ENCODE measurements at regions not wholly inside any gene's neighbourhood (a gene's known extent, or its start where the extent isn't known, plus 50 kb on each side); places are given as distances from the start of the nearest gene placed in this dataset.

- H3K27ac ChIP-seq (ENCODE audit: low read depth, low read length): no peak overlapping the region
- H2AFZ ChIP-seq (ENCODE audit: low read depth, low read length, severe bottlenecking): no peak overlapping the region
- H3K4me2 ChIP-seq (ENCODE audit: low read depth, low read length, poor library complexity, severe bottlenecking): no peak overlapping the region
- H4K20me1 ChIP-seq (ENCODE audit: low read depth, low read length): no peaks in the 10 kb centered on the region
- no peaks in the 10 kb centered on the region for H3K9me2 ChIP-seq (replicated peaks; ENCODE audit: insufficient read depth, low read length)
- TF ChIP-seq EZH2phosphoT487 (conservative IDR thresholded peaks at IDR 0.05; ENCODE audit: low read length) (no peak), CTCF (IDR thresholded peaks at IDR 0.05; ENCODE audit: insufficient read depth, low read length, poor library complexity, severe bottlenecking) (no peak)
- no peaks in the 10 kb centered on the region for H3K36me3 ChIP-seq (ENCODE audit: low read length)
- H3K27me3 ChIP-seq (ENCODE audit: low read length): no peaks in the 10 kb centered on the region
- H3K9ac ChIP-seq (ENCODE audit: low read length): no peak overlapping the region
- H3K4me3 ChIP-seq (ENCODE audit: insufficient read depth, low read length, poor library complexity, severe bottlenecking): no peak overlapping the region
- H3K79me2 ChIP-seq (ENCODE audit: insufficient read depth, low read length): no peaks in the 10 kb centered on the region
- no peaks in the 10 kb centered on the region for H3K9me3 ChIP-seq (ENCODE audit: insufficient read depth, low read length)
- H3F3A ChIP-seq (ENCODE audit: insufficient read depth): no peaks in the 10 kb centered on the region
Observed at GRCh38 chr7:91556956-91557650, 292.9 kb downstream of the FZD1 start.

- H3F3A ChIP-seq (ENCODE audit: insufficient read depth): no peaks in the 10 kb centered on the region
- no peak overlapping the region for H3K9ac ChIP-seq (ENCODE audit: low read length)
- TF ChIP-seq CTCF (IDR thresholded peaks at IDR 0.05; ENCODE audit: insufficient read depth, low read length, poor library complexity, severe bottlenecking) (no peak), EZH2phosphoT487 (conservative IDR thresholded peaks at IDR 0.05; ENCODE audit: low read length) (no peak)
- no peaks in the 10 kb centered on the region for H3K27me3 ChIP-seq (ENCODE audit: low read length)
- H3K4me2 ChIP-seq (ENCODE audit: low read depth, low read length, poor library complexity, severe bottlenecking): no peak overlapping the region
- H4K20me1 ChIP-seq (ENCODE audit: low read depth, low read length): no peaks in the 10 kb centered on the region
- H3K9me2 ChIP-seq (replicated peaks; ENCODE audit: insufficient read depth, low read length): no peaks in the 10 kb centered on the region
- no peak overlapping the region for H2AFZ ChIP-seq (ENCODE audit: low read depth, low read length, severe bottlenecking)
- no peak overlapping the region for H3K4me3 ChIP-seq (ENCODE audit: insufficient read depth, low read length, poor library complexity, severe bottlenecking)
- no peaks in the 10 kb centered on the region for H3K79me2 ChIP-seq (ENCODE audit: insufficient read depth, low read length)
- H3K9me3 ChIP-seq (ENCODE audit: insufficient read depth, low read length): no peaks in the 10 kb centered on the region
- H3K27ac ChIP-seq (ENCODE audit: low read depth, low read length): no peak overlapping the region
- no peaks in the 10 kb centered on the region for H3K36me3 ChIP-seq (ENCODE audit: low read length)
Observed at GRCh38 chr7:91557789-91558404, 293.7 kb downstream of the FZD1 start.

GRCh38 chr7:91559947-91560346, 295.7 kb downstream of the FZD1 start:
- TF ChIP-seq EZH2phosphoT487 (conservative IDR thresholded peaks at IDR 0.05; ENCODE audit: low read length) (no peak), CTCF (IDR thresholded peaks at IDR 0.05; ENCODE audit: insufficient read depth, low read length, poor library complexity, severe bottlenecking) (no peak)
- no peak overlapping the region for H3K9ac ChIP-seq (ENCODE audit: low read length)
- H3K27me3 ChIP-seq (ENCODE audit: low read length): no peaks in the 10 kb centered on the region
- H3K9me2 ChIP-seq (replicated peaks; ENCODE audit: insufficient read depth, low read length): no peaks in the 10 kb centered on the region
- H3K4me2 ChIP-seq (ENCODE audit: low read depth, low read length, poor library complexity, severe bottlenecking): no peak overlapping the region
- no peak overlapping the region for H2AFZ ChIP-seq (ENCODE audit: low read depth, low read length, severe bottlenecking)
- H4K20me1 ChIP-seq (ENCODE audit: low read depth, low read length): no peaks in the 10 kb centered on the region
- no peaks in the 10 kb centered on the region for H3K36me3 ChIP-seq (ENCODE audit: low read length)
- H3K4me3 ChIP-seq (ENCODE audit: insufficient read depth, low read length, poor library complexity, severe bottlenecking): no peak overlapping the region
- no peaks in the 10 kb centered on the region for H3F3A ChIP-seq (ENCODE audit: insufficient read depth)
- no peaks in the 10 kb centered on the region for H3K79me2 ChIP-seq (ENCODE audit: insufficient read depth, low read length)
- H3K9me3 ChIP-seq (ENCODE audit: insufficient read depth, low read length): no peaks in the 10 kb centered on the region
- H3K27ac ChIP-seq (ENCODE audit: low read depth, low read length): no peak overlapping the region

All from SU-DHL-6 (cell line).